ENCODE measurements at regions not wholly inside any gene's neighbourhood (a gene's known extent, or its start where the extent isn't known, plus 50 kb on each side); places are given as distances from the start of the nearest gene placed in this dataset.
"Not testable (repeated sequence)": the region's sequence is repeated elsewhere in the genome, so short reads cannot be mapped to it uniquely, and the experiment has no call there.

DNA sequence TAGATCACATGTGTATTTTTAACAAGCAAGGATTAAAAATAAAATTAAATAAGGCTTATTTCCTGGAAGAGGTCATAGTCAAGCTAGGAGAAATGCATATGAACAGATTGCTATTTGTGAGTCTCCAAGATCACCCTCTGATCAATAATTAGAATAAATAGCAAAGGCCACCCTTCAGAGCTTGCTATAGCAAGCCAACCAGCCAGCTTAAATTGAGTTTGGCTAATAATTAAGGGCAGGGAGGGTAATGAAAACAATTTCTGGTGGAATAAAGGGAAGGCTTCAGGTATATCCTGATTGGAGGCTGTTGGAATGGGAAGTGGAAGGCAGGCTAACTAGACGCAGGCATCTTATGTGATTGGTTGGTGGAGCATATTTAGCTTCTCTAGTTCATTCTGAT lies 403.5 kb downstream of the ARL4A start:
- no peak for DNase-seq (ENCODE audit: low read depth, low spot score)

DNA sequence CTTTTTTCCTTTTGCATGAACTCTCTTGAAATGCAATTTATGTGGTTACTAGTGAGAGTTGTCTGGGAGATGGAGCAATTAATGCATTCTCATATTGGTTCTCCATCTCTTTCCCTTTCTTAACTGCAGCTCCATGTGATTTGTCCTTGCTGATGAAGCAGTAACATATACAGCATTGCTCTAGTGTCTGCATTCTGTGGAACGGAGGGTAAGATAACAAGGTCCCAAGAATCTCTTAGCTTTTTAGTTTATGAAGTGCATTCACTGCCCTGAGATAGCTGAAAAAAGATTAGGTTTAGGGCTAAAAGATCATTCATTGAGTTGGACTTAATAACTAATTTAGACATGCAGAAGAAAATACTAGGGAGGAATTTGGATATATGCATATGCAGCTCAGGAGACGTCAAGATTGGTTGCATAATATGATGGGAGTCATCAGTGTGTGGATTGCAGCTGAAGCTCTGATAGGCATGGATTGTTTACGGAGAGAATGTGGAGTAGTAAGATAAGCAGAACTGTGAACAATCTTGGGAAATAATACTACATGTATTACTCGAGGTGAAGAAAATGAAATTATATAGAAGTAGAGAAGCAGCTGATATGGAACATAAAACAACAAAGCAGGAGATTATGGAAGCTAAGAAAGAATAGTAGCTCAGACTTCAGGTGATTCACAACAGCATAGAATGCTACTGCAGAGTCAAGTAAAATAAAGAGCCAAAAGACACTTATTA lies 404.7 kb downstream of the ARL4A start:
- DNase-seq (ENCODE audit: low read depth, low spot score), result no peak

DNA sequence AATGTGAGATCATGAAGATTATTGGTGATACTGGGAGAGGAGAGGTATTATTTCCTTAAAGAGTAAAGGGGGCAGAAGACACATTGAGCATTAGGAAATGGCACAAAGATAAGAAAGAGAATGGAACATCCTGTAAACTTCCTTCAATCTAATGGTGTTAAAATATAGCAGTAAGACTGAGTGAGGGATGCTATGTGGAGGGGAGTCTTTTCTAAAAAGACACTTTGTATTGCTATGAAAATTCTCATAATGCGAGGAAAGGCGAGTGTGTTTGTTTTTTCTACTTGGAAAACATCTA lies 405.2 kb downstream of the ARL4A start:
- no peak for DNase-seq (ENCODE audit: low read depth, low spot score)

DNA sequence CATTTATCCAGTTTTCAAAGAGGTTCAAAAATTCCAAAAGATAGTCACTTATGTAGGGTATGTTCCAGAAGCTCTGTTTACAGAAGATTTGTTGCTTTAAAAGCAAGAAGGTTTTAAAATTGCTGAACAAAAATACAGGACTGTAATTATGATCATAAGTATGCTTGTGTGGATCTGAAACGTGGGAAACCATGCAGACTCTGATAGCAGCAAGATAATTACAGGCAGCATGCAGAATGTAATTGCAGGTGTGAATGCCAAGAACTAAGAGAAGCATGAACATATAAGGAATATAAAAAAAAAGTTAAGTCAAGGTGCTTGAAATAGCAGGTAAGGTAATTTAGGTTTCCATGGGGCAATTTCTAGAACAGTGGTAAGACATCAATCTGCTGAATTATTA lies 405.7 kb downstream of the ARL4A start:
- no peak for DNase-seq (ENCODE audit: low read depth, low spot score)

DNA sequence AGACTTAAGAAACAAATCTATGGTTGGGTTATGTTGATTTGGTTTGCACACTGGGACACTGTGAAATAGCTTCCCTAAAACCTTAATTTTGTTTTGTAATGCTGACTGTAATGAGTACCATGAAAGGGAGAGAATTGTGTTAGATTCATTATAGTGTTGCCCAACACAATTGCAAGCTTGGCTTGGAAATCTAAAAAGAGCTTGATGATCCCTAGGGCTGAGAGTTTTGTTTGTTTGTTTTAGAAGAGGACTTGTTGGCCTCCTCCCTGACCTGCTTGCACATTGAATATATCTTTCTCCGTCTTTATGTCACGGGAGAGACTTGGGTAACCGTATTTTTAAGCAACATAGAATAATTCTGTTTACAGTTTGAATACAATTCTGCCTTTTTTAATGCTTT lies 410.1 kb downstream of the ARL4A start:
- no peak for DNase-seq (ENCODE audit: low read depth, low spot score)

DNA sequence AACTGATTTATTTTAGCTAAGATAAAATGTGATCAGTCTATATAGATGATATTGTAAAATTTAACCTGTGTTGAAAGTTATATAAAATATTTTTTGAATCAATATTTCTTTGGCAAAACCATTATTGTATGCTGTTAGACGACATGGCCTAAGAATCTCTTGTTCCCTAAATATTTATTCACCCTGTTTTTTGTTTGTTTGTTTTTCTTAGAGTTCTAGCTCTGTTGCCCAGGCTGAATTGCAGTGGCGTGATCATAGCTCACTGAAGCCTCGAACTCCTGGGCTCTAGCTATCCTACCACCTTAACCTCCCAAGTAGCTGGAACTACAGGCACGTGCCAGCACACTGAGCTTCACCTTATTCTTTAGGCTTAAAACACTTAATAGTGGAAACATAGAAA lies 410.7 kb downstream of the ARL4A start:
- no peak for DNase-seq (ENCODE audit: low read depth, low spot score)

DNA sequence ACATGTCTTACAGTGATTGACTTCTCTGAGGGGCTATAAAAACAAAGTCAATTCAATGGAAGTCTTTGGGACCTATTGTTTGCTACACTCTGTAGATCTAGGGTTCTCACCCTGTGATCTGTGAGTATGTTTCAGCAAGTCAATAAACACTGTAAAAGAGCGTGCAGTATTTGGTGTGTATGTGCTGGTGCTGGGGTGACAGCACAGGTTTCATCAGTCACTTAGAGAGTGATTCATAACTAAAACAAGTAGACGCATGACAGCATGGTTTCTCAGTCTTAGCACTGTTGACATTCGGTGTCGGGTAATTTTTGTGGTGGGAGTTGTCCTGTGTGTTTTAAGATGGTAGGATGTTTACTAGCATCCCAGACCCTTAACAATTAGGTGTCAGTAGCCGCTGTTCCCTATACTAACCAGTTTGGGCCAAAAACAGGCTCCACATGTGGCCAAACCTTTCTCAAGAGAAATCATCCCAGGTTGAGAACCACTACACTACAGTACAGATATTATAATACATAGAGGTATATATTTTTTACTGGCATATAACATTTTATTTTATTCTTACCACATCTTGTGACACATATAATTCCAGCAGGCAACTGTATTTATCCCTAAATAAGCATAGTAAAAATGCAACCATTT lies 411.8 kb downstream of the ARL4A start:
- no peak for DNase-seq (ENCODE audit: low read depth, low spot score)

DNA sequence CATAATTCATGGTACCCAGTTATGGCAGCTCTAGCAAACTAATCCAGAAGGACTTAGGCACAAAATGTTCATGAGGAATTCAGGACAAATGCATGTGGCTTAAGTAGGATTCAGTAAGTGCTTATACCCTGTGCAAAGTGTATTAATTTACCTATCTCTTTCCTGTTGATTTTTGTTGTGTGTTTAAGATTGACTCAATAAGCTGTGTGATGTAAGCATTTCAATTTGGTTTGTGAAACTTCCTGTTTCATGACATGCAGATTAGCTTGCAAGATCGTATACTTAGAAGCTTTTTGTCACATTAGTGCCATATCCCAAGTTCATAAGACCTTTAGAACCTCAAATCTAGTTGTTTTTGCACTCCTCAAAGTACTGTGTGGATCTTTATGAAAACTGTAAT lies 416.7 kb downstream of the ARL4A start:
- DNase-seq (ENCODE audit: low read depth, low spot score), result no peak

DNA sequence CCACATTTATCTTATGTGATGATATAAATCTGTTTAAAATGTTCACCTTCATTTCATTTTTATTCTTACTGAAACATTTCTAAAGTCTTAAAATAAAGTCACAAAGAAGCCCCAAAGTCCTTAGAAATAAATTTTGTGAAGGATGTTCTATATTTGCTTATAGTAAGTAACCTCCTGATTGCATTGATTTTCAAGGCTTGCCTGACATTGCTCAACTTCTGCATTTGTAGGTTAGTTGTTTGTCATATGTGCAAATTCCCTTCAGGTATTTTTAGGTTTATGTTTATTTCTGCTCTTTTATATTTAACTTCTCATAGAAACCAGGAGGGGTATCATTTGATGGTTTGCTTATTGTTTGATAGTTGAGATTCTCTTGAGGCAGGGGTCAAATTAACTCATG lies 417.8 kb downstream of the ARL4A start:
- DNase-seq (ENCODE audit: low read depth, low spot score), result no peak

DNA sequence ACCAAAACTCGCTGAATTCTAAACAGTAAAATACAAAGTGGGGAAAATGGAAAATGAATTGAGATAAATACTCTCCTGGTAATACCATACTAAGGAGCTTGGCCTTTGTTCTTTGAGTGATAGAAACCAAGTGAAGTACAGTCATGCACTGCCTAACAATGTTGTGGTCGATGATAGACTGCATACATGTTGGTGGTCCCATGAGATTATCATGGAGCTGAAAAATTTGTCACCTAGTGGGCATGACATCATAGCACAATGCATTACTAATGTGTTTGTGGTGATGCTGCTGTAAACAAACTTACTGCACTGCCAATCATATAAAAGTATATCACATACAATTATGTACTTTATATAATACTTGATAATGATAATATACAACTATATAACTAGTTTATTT lies 419.1 kb downstream of the ARL4A start:
- DNase-seq (ENCODE audit: low read depth, low spot score), result no peak

DNA sequence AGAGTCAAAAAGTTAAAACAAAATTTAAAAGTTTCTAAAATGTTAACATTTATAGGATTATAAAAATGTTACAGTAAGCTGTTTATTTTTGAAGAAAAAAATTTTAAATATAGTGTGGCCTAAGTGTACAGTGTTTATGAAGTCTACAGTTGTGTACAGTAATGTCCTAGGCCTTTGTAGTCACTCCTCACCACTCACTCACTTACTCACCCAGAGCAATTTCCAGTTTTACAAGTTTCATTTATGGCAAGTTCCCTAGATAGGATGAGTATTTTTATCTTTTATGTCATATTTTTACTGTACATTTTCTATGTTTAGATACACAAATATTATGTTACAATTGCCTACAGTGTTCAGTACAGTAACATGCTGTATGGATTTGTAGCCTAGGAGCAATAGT lies 419.9 kb downstream of the ARL4A start:
- no peak for DNase-seq (ENCODE audit: low read depth, low spot score)

DNA sequence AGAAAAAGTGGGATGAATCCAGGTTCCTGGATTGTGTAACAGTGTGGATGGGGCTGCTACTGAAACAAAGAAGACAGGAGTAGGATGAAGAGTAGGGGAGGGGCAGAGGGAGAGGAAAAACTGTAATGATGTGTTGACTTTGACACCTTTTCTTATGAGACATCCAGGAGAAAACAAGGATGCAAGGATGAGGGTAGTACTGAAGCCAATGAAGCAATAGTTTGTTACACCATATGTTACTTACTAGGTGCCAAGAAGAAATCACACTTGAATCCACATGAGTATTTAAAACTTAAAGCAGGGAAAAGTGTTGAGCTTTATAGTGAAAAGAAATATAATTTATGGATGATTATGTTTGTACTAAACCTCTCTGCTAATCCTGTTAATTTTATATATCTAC lies 420.6 kb downstream of the ARL4A start:
- no peak for DNase-seq (ENCODE audit: low read depth, low spot score)

DNA sequence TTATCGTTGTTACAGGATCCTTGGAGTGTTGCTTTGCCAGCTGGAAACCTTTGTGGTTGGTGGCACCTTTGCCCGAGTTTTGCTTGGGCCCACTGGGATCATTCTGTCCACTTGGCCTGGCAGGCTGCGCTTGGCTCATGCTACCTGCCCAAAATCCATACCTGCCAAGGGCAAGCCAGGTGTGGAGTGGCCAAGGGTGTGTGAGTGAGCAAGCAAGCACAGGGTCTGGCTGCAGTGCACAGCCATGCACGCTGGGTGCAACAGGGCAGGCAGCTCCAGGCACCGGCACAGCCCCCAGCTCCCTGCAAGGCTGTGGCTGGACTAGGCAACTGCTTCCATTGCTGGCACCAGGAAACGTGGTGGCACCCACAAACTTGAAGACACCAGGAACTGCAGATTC lies 421.8 kb downstream of the ARL4A start:
- no peak for DNase-seq (ENCODE audit: low read depth, low spot score)

DNA sequence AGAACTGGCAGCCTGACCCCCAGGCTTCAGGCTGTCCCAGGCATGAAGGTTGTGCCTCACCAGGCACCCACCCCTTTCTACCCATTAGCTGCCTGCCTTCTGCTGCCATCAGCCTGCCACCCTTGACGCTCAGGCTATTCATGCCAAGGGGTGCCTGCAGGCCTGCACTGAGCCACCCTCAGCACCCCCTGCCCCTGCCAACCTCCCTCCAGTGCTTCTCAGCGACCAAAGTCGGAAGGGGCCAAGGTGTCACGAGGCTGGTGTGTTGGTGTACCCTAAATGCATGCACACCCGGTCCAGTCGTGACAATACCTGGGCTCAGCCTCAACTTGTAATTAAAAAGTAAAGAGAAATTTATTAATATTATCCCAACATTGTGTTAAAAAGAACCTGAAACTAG lies 422.7 kb downstream of the ARL4A start:
- no peak for DNase-seq (ENCODE audit: low read depth, low spot score)

DNA sequence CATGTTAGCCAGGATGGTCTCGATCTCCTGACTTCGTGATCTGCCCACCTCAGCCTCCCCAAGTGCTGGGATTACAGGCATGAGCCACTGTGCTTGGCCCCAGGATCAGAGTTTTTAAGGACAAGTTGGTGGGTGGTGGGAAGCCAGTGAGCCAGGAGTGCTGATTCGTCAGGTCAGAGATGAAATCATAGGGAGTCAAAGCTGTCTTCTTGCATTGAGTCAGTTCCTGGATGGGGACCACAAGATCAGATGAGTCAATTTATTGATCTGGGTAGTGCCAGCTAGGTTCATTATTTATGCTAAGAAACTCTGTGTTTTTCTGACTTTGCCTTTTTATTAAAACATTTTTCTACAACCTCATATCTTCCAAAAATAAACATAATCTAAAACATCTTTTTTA lies 423.8 kb downstream of the ARL4A start:
- DNase-seq (ENCODE audit: low read depth, low spot score), result no peak

DNA sequence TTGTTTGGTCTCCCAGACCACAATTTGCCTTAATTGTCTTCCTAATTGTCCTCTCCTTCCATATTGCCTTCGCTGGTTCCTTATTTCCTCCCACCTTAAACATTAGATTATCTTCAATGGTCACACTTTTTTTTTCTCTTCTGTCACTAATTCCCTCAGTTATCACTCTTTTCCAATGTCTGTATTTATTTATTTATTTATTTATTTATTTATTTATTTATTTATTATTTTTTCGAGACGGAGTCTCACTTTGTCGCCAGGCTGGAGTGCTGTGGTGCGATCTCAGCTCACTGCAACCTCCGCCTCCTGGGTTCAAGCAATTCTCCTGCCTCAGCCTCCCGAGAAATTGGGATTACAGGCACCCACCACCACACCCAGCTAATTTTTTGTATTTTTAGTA lies 426.8 kb downstream of the ARL4A start:
- not testable (repeated sequence) for DNase-seq (ENCODE audit: low read depth, low spot score)

DNA sequence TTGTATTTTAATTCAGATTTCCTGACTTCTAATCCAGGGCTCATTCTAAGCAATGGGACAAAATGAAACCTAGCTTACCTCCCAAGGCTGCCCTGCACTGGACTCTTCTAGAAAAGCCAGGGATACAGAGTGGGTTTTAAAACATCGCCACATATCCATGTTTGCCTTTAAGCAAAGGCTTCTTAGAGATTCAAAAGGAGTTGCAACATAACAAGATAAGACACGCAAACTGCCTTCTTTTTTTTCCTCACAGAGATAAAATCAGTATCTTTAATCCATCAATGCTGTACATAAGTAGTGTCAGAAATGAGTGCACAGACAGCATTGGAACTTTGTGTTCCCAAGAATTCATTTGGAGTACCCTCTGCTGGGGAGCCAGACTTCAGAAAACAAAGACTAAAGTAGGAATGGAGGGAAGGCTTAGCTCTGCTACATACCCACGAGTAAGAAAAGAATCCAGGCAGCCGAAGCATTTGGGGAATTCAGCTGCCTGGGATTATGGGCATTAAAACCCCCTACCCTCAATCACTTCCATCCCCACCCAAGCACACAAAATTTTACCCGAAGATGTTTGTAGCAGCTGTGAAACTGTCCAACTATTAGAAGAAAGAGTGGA lies 427.8 kb downstream of the ARL4A start:
- DNase-seq (ENCODE audit: low read depth, low spot score), result no peak

DNA sequence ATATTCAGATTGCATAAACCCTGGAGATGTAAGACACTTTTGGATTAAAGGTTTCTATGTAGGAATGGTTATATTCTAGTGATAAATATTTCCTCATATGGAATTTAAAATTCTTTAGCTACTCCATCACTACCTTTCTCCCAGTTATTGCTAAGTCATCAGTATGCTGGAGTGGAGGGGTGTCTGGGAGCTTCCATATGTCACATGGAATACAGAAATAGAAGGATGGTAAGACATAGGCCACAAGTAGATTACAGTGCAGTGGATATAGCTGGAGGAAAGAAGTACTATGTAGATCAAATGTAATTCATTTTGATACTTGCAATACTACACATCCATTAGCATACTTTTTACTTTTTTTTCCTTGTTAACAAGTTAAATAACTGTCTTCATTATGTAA lies 428.4 kb downstream of the ARL4A start:
- DNase-seq (ENCODE audit: low read depth, low spot score), result no peak

DNA sequence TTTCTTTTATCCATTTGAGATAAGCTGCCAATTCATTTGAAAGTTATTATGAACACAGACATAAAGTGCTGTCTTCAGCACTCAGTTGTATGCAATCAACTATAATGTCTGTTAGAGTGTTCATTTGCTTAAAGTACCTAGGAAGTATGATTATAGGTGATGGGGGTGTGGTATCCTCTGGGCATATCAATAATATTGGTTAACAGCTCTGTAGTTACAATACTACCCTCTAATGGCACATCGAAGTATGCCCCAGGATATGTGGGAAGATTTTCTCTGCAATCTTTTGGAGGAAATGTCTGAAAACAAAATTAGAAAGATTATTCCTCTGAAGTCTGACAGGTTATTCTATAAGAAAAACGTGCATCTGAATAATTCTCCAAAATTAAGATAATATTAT lies 429.7 kb downstream of the ARL4A start:
- DNase-seq (ENCODE audit: low read depth, low spot score), result no peak

DNA sequence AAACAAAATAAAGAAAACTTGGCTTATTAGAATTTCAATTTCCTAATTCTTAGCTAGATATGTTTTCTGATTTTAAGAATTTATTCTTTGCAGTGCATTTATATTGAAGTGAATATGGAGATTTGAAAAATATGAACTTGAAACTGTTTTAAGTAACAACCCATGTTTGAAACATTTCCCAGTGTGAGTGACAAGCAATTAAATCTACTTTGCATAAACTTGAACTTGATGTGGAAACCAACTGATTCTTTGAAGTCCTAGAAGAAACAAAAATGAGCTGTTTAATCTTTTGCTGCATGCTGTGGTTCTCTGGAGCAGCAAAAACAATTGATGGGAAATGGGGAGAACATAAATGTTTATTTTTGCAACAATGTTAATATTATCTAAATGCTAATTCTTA lies 430.2 kb downstream of the ARL4A start:
- DNase-seq (ENCODE audit: low read depth, low spot score), result no peak

DNA sequence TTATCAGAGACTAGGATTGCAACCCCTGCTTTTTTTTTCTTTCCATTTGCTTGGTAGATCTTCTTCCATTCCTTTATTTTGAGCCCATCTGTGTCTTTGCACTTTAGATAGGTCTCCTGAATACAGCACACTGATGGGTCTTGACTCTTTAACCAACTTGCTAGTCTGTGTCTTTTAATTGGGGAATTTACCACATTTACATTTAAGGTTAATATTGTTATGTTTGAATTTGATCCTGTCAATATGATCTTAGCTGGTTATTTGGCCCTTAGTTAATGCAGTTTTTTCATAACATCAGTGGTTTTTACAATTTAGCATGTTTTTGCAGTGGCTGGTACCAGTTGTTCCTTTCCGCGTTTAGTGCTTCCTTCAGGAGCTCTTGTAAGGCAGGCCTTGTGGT lies 437.2 kb downstream of the ARL4A start:
- DNase-seq (ENCODE audit: low read depth, low spot score), result not testable (repeated sequence)

DNA sequence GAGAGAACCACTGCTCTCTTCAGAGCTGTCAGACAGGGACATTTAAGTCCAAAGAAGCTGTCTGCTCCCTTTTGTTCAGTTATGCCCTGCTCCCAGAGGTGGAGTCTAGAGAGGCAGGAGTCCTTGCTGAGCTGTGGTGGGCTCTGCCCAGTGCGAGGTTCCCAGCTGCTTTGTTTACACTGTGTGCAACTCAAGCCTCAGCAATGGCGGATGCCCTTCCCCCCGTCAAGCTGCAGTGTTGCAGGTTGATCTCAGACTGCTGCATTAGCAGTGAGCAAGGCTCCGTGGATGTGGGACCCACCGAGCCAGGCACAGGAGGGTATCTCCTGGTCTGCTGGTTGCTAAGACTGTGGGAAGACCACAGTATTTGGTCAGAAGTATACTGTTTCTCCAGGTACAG lies 438.9 kb downstream of the ARL4A start:
- no peak for DNase-seq (ENCODE audit: low read depth, low spot score)

DNA sequence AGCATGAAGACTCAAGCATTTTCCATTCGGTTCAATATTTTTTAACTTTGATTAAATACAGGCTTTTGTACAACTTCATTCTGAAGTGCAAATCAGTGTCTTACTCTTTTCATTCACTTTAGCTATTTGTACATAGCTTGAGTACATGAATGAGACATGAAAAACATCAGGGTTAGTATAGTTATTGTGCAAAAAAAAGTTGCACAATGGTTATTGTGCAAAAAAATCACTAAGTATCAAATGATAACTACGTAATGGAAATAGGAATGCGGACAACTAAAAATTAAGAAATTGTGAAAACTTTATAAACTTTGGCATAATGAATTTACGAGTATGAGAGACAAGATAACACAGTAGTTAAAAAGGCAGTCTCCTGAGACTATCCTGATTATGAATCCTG lies 442.9 kb downstream of the ARL4A start:
- no peak for DNase-seq (ENCODE audit: low read depth, low spot score)

DNA sequence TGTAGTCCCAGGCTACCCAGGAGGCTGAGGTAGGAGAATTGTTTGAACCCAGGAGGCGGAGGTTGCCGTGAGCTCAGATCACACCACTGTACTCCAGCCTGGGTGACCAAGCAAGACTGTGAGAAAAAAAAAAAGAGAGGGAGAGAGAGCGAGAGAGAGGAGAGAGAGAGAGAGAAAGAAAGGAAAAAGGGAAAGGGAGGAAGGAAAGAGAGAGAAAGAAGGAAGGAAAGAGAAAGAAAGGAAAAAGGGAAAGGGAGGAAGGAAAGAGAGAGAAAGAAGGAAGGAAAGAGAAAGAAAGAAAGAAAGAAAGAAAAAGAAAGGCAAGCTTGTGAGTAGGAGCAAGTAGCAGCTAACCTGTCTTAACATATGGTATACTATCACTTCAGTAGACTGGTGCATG lies 443.5 kb downstream of the ARL4A start:
- not testable (repeated sequence) for DNase-seq (ENCODE audit: low read depth, low spot score)
